ENCODE measurements at regions not wholly inside any gene's neighbourhood (a gene's known extent, or its start where the extent isn't known, plus 50 kb on each side); places are given as distances from the start of the nearest gene placed in this dataset.

DNA sequence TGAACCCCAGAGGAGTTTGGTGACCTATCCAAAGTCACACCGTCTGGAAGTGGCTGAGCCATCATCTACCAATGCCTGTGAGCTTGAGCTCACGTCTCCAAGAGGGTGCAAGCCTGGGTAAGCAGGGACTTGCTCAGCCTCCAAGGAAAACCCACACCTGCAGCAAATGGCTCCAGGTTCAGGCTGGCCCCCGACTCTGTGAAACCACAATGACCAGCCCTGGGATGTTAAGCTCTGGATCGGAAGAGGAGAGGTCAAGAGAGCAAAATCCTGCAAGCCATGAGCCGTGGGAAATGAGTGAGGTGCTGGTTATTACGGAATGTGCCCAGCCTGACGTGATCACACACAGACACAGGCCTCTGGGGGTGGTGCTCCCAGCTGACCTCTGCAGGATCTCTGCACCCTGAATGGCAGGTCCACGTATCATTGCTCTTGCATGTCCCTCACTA, 94.1 kb upstream of the OTOS start:
- H3K4me1 Mint-ChIP-seq (ENCODE audit: unreplicated experiment) = peaks cover 9% of the 10 kb centered on the region
- no peak overlapping the region for H3K4me3 Mint-ChIP-seq
- TF ChIP-seq, protein P1, sequence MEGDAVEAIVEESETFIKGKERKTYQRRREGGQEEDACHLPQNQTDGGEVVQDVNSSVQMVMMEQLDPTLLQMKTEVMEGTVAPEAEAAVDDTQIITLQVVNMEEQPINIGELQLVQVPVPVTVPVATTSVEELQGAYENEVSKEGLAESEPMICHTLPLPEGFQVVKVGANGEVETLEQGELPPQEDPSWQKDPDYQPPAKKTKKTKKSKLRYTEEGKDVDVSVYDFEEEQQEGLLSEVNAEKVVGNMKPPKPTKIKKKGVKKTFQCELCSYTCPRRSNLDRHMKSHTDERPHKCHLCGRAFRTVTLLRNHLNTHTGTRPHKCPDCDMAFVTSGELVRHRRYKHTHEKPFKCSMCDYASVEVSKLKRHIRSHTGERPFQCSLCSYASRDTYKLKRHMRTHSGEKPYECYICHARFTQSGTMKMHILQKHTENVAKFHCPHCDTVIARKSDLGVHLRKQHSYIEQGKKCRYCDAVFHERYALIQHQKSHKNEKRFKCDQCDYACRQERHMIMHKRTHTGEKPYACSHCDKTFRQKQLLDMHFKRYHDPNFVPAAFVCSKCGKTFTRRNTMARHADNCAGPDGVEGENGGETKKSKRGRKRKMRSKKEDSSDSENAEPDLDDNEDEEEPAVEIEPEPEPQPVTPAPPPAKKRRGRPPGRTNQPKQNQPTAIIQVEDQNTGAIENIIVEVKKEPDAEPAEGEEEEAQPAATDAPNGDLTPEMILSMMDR (conservative IDR thresholded peaks at IDR 0.05) = no peak
- H3K36me3 Mint-ChIP-seq = no peaks in the 10 kb centered on the region
- DNase-seq (ENCODE audit: extremely low spot score, unreplicated experiment) = no peak
- H3K27me3 Mint-ChIP-seq = peaks cover 10% of the 10 kb centered on the region
- H3K27ac Mint-ChIP-seq = peak overlapping the region; percentile 53
- H3K9me3 Mint-ChIP-seq = no peaks in the 10 kb centered on the region

DNA sequence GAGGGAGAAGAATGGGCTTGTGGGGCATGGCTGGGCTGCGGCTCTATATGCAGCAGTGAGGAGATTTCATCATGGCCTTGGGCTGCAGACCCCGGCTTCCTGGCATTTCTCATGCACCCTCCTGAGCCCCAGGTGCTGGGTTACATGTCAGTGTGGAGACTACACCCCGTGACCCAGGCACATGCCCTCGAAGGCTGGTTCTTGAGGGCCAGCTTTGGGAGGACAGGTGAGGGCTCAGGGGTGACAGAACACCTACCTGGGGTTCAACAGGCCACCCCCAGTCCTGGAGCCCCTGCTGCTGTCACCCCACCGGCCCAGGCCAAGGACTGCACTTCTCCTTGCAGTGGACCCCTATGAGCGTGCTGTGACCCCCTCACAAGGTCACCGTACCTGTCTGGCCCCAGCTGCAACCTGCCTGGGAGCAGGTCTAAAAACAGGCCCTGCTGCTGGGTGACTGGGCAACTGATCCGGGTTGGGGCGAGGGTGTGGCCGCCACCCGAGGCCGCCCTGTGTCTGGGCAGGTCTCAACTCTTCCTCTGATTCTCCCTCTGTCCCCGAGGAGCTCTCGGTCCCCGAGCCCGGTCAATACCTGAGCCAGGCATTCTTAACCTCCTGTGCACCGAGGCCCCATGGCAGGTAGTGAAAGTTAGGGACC, 94.8 kb upstream of the OTOS start:
- Mint-ChIP-seq H3K9me3 (no peaks in the 10 kb centered on the region), H3K4me3 (no peak overlapping the region), H3K27ac (no peak overlapping the region), H3K36me3 (no peaks in the 10 kb centered on the region), H3K27me3 (peaks cover 8% of the 10 kb centered on the region), H3K4me1 (ENCODE audit: unreplicated experiment) (peaks cover 8% of the 10 kb centered on the region)
- peak; percentile 69 for DNase-seq (ENCODE audit: extremely low spot score, unreplicated experiment)
- TF ChIP-seq, protein P1 (conservative IDR thresholded peaks at IDR 0.05) = no peak

DNA sequence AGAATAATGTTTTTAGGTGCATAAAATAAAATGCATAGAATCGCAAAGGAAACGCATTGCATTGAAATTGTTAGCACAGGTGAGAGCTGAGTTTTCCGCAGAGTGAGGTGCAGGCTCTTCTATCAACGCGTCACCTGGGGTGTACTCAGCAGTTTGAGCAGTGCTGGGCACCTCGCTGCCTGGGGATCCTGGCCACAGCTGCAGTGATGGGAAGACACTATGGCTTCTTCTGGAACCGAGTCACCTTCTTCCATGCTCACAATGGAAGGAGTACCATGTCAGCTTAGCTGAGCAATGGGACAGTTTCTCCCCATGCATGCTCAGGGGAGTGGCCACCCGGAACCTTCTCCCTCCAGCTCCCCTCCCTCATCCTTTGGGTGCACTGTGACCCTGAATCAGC, 95.4 kb upstream of the OTOS start:
- Mint-ChIP-seq H3K36me3 (no peaks in the 10 kb centered on the region), H3K4me1 (ENCODE audit: unreplicated experiment) (peaks cover 5% of the 10 kb centered on the region), H3K4me3 (no peak overlapping the region), H3K27me3 (peaks cover 8% of the 10 kb centered on the region), H3K27ac (no peak overlapping the region), H3K9me3 (no peaks in the 10 kb centered on the region)
- no peak for DNase-seq (ENCODE audit: extremely low spot score, unreplicated experiment)
- TF ChIP-seq, protein P1 (conservative IDR thresholded peaks at IDR 0.05) = no peak

DNA sequence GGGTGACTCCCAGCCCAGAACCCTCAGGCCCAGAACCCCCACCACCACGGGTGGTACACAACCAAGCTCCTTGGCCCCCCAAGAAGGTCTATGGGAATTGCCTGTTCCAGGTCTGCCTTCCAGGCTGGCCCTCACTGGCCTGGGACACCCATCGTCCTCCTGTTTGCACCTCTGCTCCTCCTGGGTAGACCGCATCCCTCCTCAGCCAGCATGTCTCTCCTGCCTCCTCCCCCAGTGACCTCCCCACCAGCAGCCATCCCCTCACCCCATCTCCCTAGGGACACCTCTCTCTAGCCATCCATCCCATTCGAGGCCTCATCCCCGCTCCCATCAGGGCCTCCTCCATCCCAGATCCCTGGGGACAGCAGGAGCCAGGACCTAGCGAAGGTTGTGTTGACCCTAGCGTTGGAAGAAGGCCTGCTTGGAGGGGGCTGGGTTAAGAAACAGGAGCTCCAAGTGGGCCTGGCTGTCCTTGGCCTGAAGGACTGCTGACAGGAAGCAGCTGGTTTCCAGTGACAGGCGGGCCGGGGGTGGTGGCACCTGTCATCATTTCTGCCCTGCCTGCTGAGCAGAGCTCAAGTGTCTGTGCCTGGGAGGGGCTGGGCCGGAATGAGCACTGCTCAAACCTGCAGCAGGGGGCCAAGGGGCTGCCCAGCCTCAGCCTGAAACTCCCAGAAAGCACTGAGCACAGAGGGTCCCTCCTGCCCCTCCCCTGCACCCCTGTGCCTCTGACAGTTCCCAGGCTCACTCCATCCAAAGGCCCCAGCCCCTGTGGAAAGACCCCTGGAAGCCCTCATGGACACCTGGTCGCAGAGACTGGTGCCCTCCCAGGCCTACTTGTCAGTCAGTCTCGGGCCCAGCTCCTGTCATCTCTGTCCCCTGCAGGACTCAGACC, 96.0 kb upstream of the OTOS start:
- no peaks in the 10 kb centered on the region for H3K9me3 Mint-ChIP-seq
- DNase-seq (ENCODE audit: extremely low spot score, unreplicated experiment) = no peak
- TF ChIP-seq, protein P1 (conservative IDR thresholded peaks at IDR 0.05) = no peak
- no peaks in the 10 kb centered on the region for H3K36me3 Mint-ChIP-seq
- peaks cover 8% of the 10 kb centered on the region for H3K27me3 Mint-ChIP-seq
- peaks cover 5% of the 10 kb centered on the region for H3K4me1 Mint-ChIP-seq (ENCODE audit: unreplicated experiment)
- no peak overlapping the region for H3K4me3 Mint-ChIP-seq
- no peak overlapping the region for H3K27ac Mint-ChIP-seq

DNA sequence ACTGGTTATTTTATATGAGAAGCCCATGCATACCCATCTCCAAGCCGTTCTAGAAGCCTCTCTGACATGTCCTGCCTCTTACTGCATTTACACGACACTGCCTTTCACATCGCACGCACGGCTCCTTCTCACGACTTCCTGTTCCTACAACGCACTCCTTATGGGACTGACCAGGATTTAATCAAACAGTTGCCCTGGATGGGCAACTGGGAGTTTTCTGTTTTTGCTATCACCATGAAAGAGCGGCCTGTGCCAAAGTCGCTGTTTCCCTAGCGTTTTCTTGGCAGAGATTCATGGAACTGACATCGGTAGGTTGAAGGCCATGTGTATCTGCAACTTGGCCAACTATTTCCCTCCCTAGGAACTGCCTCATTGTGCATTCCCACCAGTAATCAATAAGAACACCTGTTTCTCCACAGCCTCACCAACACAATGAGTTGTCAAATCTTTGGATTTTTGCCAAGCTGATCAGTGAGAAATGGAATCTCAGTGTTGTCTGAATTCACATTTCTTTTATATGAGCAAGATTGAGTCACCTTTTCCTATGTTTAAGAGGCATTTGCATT, 97.2 kb upstream of the OTOS start:
- Mint-ChIP-seq H3K4me1 (ENCODE audit: unreplicated experiment) (peaks cover 5% of the 10 kb centered on the region), H3K4me3 (no peak overlapping the region), H3K27ac (peak overlapping the region; percentile 57), H3K9me3 (no peaks in the 10 kb centered on the region), H3K27me3 (peaks cover 8% of the 10 kb centered on the region), H3K36me3 (no peaks in the 10 kb centered on the region)
- TF ChIP-seq, protein P1 (conservative IDR thresholded peaks at IDR 0.05) = no peak
- DNase-seq (ENCODE audit: extremely low spot score, unreplicated experiment) = peak; percentile 32

Measured in type B pancreatic cell (in vitro differentiated cells).